GM12874 (cell line): ENCODE measurements at regions not wholly inside any gene's neighbourhood (a gene's known extent, or its start where the extent isn't known, plus 50 kb on each side); places are given as distances from the start of the nearest gene placed in this dataset.

Experiments
- CTCF ChIP-seq: IDR thresholded peaks from 2 replicates; pipeline ENCODE4 v1.5.1; 2011; ENCODE audit warnings: low read depth, mild to moderate bottlenecking, control low read depth, low read length, moderate library complexity; ENCODE audit not compliant: insufficient read depth

DNA sequence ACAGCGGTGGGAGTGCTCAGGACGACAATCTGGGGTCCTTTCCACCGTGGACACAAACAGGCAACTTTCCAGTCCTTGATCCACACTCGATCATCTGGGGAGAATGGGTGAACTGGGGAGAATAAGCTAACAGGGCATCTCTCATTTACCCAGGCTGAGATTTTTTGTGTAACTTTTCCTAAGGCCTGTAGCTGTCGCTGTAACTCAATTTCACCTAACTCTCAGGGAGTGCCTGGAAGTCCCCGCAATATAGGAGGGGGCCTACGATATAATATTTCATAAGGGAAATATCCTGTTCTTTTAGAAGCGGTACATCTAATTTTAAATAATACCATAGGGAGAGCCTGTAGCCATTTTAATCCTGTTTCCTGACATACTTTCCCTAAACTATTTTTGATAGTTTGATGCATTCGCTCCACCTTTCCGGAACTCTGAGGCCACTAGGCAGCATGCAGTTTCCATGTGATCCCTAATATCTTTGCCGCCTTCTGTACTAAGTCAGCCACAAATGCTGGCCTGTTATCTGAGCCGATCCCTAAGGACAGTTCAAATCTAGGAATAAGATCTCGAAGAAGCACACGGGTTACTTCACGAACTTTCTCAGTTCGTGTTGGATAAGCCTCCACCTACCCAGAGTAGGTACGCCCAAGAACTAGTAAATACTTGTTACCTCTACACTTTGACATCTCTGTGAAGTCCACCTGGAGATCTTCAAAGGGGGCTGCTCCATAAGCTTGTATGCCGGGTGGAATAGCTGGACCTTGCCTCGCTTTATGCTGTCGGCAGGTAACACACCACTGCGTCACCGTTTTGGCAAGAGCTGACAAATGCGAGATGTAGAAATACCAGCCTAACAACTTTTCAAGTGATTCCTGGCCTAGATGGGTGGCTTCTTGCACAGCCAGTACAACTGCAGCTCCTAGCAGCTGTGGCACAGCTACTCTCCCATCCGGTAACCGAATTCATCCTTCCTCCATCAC, 155.7 kb downstream of the UNC93B1 start:
- TF ChIP-seq CTCF = peak; percentile 20; the same call in 1 of the 2 replicates

GRCh38 chr11:67820081-67820480, 145.7 kb upstream of the ALDH3B2 start:
- no peak for TF ChIP-seq CTCF

GRCh38 chr11:67799808-67800207, 125.4 kb upstream of the ALDH3B2 start:
- peak; percentile 37; the same call in 1 of the 2 replicates for TF ChIP-seq CTCF

DNA sequence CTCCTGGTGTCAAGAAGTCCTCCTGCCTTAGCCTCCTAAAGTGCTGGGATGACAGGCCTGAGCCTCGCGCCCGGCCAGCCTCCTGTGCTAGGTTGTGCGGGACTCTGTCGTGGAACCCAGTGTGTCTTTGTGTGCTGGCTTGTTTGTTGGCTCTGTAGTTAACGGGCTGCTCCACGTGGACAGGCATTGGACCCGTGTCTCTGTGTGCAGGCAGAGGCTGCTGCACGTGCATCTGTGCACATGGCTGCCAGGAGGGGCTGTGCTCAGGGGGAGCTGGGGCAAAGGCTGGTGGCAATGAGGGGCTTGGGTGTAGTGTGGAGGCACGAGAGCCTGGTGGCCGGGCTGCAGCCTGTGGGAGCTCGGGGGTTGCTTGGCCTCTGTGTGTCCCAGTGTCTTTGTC, 121.3 kb upstream of the ALDH3B2 start:
- TF ChIP-seq CTCF = no peak

DNA sequence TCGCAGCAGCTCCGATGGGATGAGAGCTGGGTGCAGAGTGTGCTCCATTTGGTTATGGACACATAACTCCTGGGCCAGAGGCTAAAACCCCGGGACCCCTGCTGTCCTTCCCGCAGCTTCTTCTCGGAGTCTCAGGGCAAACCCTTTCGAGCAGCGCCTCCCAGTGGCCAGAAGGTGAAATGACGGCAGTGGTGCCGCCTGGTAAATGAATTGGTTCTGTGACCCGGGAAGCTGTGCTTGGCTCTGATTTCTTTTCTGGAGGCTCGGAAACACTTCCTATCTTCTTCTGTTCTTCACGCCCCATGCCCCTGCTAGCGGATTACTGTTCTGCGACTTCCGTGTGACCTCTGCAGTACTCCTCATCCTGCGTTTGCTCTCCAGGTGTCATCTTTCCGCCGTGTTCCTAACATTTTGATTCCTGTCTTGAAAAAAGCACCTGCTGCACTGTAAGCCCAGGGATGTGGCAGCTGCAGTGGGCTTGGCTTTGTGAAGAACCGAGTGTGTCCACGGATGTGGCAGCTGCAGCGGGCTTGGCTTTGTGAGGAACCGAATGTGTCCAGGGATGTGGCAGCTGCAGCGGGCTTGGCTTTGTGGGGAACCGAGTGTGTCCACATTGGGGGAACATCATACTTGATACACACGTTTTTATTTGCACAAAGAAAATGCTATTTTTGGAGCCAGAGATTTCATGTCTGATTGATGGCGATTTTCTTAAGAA, 118.0 kb upstream of the ALDH3B2 start:
- peak; percentile 59 for TF ChIP-seq CTCF

DNA sequence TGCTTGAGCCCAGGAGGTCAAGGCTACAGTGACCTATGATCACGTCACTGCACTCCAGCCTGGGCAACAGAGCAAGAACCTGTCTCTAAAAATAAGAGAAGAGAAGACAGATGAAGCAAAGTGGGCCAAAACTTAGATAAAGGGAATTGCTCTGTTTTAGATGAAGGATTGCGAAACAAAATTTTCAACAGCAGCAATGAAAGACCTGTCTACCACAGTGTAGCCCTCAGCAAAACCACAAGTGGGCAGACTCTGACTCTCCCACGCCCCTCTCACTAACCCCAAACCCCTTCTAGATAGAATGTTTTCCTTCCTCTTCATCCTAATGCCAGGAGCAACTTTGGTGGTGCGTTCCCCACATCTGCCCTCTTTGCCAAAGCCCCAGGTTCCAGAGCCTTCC, 105.6 kb upstream of the ALDH3B2 start:
- TF ChIP-seq CTCF = no peak

DNA sequence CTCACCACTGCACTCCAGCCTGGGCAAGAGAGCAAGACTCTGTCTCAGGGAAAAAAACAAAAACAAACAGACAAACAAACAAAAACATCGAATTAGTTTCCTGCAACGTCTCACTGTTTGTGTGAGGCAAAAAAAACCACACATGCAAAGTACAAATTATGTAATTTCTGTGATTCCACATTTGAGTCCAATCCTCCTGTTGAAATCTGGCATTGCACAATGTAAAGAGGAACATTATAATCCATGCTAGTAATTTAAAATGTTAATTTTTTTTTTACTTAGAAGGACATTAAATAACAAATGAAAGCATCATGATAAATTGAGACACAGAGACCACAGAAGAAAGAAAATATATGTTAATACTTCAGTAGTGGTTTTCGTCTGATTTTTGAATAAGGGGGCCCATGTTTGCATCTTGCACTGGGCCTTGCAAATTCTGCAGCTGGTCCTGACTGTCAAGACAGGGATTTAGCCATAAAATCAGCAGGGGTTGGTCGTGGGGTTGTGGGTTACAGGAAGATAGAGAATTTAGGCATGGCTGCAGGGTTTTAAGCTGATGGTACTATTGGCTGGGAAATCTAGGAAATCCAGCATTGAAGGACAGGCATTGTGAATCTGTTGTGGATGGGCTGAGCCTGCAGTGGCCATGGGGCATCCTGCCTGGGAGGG, 102.6 kb upstream of the ALDH3B2 start:
- TF ChIP-seq CTCF = no peak
